ENCODE measurements at regions not wholly inside any gene's neighbourhood (a gene's known extent, or its start where the extent isn't known, plus 50 kb on each side); places are given as distances from the start of the nearest gene placed in this dataset.

DNA sequence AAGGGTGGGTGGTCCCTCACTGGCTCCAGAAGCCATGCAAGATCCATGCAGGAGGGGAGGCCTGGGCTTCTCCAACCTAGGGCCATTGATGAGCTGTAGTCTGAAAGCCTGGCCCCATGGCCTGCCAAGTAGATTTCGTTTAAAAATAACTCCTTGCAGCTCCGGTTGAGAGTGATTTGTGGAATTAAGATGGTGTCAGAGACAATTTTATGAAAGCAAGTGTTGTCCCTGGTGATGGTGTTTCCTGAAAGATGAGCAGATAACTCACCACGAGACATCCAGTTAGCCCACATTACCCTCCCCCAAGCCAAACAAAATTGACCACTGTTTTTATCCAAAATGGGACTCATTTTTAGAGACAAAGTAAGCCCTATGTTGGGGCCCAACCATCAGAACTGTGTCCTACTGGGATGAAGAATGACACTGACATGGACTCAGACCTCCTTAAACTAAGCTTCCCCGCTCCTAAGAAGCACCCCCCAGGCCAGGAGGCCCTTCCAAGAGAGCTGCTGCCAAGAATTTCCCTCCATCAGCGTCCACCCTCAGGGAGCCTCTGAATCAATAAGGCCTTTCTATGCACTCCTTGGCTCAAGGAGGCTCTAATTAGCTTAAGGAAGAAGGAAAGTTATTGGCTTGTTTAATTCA is 174.2 kb upstream of the NCAM1 start:
- Histone ChIP-seq H3K36me3 (no peaks in the 10 kb centered on the region), H3K27me3 (no peaks in the 10 kb centered on the region), H3K4me1 (peaks cover 0 to 8% of the 10 kb centered on the region in 2 donors), H3K9me3 (no peaks in the 10 kb centered on the region), H3K27ac (peak overlapping the region; percentile 69 to 83), H3K4me3 (no peak overlapping the region)
- intact Hi-C loops (cut with DNase I; ENCODE audit: low total_unique reads) = loop anchor here (5.0 kb wide), 1 partner anchor 445 kb away; no protein-coding TSS in a partner anchor
- TF ChIP-seq CTCF (IDR thresholded peaks at IDR 0.05) (no peak), POLR2AphosphoS5 (IDR thresholded peaks at IDR 0.05) (peak in 1 of 3 donors; percentile 43)
- peak in 1 of 2 donors; percentile 73 for DNase-seq (ENCODE audit: low spot score in 2 of 2)

- Histone ChIP-seq H3K27me3 (no peaks in the 10 kb centered on the region), H3K4me3 (no peak overlapping the region), H3K4me1 (peaks cover 0 to 5% of the 10 kb centered on the region in 2 donors), H3K27ac (no peak overlapping the region), H3K36me3 (no peaks in the 10 kb centered on the region), H3K9me3 (no peaks in the 10 kb centered on the region)
- intact Hi-C loops (cut with DNase I; ENCODE audit: low total_unique reads) = loop anchor here (5.0 kb wide), 1 partner anchor 443 kb away; no protein-coding TSS in a partner anchor
- TF ChIP-seq POLR2A (IDR thresholded peaks at IDR 0.05) (no peak), POLR2AphosphoS5 (IDR thresholded peaks at IDR 0.05) (no peak), CTCF (IDR thresholded peaks at IDR 0.05) (no peak)
- DNase-seq (ENCODE audit: low spot score in 2 of 2) = no peak
These were observed 171.7 kb upstream of the NCAM1 start for GRCh38 chr11:112789481-112789880.

GRCh38 chr11:112790286-112790685 is 170.9 kb upstream of the NCAM1 start:
- H3K4me1 ChIP-seq = no peaks in the 10 kb centered on the region
- no peaks in the 10 kb centered on the region for H3K36me3 ChIP-seq
- H3K27ac ChIP-seq = no peak overlapping the region
- no peaks in the 10 kb centered on the region for H3K9me3 ChIP-seq
- intact Hi-C loops (cut with DNase I; ENCODE audit: low total_unique reads) = no loop called here
- TF ChIP-seq POLR2AphosphoS5 (IDR thresholded peaks at IDR 0.05) = no peak
- TF ChIP-seq CTCF (IDR thresholded peaks at IDR 0.05) = no peak
- TF ChIP-seq POLR2A (IDR thresholded peaks at IDR 0.05) = no peak
- H3K27me3 ChIP-seq = no peaks in the 10 kb centered on the region
- no peak overlapping the region for H3K4me3 ChIP-seq
- no peak for DNase-seq (ENCODE audit: low spot score in 2 of 2)

GRCh38 chr11:112792070-112792469 is 169.2 kb upstream of the NCAM1 start:
- Histone ChIP-seq H3K36me3 (no peaks in the 10 kb centered on the region), H3K27ac (no peak overlapping the region), H3K9me3 (no peaks in the 10 kb centered on the region), H3K4me3 (no peak overlapping the region), H3K27me3 (no peaks in the 10 kb centered on the region), H3K4me1 (no peaks in the 10 kb centered on the region)
- TF ChIP-seq CTCF (IDR thresholded peaks at IDR 0.05) (no peak), POLR2A (IDR thresholded peaks at IDR 0.05) (no peak), POLR2AphosphoS5 (IDR thresholded peaks at IDR 0.05) (no peak)
- DNase-seq (ENCODE audit: low spot score in 2 of 2) = no peak
- intact Hi-C loops (cut with DNase I; ENCODE audit: low total_unique reads) = no loop called here

DNA sequence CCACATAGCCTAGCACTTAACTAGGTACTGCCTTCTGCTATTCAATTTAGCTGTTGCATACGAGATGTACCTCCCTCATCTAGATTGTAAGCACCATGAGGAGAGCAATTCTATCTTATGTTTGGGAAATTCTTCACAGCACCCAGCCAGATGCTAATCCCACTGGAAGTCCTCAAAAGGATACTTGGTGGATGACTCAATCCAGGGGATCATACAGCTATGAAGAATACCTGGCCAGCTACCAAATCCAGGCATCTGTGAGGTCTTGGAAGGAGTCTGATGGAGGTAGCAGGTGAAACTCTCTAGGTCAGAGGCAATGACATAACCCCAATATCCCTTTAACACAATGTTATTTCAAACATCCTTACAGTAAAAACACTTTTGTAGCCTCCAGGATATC is 167.8 kb upstream of the NCAM1 start:
- Histone ChIP-seq H3K9me3 (no peaks in the 10 kb centered on the region), H3K36me3 (no peaks in the 10 kb centered on the region), H3K4me3 (no peak overlapping the region), H3K27me3 (no peaks in the 10 kb centered on the region), H3K4me1 (no peaks in the 10 kb centered on the region), H3K27ac (no peak overlapping the region)
- no peak for DNase-seq (ENCODE audit: low spot score in 2 of 2)
- intact Hi-C loops (cut with DNase I; ENCODE audit: low total_unique reads) = no loop called here
- TF ChIP-seq POLR2A (IDR thresholded peaks at IDR 0.05) (no peak), CTCF (IDR thresholded peaks at IDR 0.05) (no peak), POLR2AphosphoS5 (IDR thresholded peaks at IDR 0.05) (no peak)

Measured in breast epithelium (tissue), 4 donors.